ENCODE measurements at regions not wholly inside any gene's neighbourhood (a gene's known extent, or its start where the extent isn't known, plus 50 kb on each side); places are given as distances from the start of the nearest gene placed in this dataset.

DNA sequence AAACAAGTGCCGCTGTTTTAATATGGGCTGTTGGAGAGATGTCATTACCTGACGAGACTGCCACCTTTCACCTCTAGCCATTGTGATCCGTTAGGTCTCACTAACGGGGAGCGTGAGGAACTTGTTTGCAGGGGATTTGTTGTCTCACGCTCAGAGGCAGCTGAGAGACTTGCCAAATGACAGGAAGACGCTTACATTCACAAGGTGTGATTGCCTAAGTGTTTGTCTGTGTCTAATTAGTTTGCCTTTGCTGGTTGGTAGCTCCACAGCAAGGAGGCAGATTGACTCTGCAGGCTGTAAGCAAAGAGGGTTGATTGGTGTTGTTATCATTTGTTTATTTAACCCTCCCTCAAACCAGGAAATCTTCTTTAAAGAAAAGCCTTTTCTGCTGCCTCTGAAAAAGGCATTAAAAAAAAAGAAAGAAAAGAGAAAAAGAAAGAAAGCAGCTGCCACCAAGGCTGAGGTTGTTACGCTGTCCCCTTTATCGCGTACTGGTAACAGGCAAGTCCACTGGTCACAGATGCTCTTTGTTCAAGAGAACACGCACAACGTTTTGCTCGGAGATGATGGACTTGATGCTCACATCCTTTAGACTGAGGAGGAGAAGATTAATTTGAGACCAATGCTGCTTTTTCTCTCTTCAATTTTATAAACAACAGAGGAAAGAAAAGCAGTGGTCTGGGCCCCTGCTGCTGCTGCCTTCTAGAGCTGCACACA lies 203.9 kb downstream of the ZNF326 start:
- peak; percentile 52 to 89 for DNase-seq

DNA sequence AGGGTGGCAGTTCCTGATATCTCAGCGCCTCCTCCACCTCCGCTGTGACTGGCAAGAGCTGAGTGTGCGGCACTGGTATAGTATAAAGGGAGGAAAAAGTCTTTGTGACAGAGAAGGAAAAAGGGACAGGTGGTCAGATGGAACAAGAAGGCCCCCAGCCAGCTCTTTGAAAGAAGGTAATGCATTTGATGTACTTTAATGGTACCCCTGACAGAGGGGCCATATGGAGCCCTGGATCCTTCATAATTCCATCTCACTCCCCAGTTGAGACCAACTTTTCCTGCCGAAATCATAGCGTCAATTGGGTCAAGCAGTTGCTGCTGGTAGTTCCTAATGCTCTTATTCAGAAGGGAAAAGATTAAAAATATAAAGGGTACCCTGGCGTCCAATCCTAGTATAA lies 198.2 kb downstream of the ZNF326 start:
- no peak for DNase-seq

GRCh38 chr1:90192408-90192807 lies 197.5 kb downstream of the ZNF326 start:
- no peak for DNase-seq

- DNase-seq: no peak
These were observed 195.6 kb downstream of the ZNF326 start for GRCh38 chr1:90190523-90190922.

- no peak for DNase-seq
These were observed 195.0 kb downstream of the ZNF326 start for GRCh38 chr1:90189889-90190288.

- DNase-seq: no peak
These were observed 192.3 kb downstream of the ZNF326 start for GRCh38 chr1:90187323-90187585.

- peak in 1 of 2 experiments; percentile 44 for DNase-seq
These were observed 191.8 kb downstream of the ZNF326 start for GRCh38 chr1:90186506-90187322.

GRCh38 chr1:90176530-90176929 lies 181.6 kb downstream of the ZNF326 start:
- DNase-seq: no peak

GRCh38 chr1:90175490-90176167 lies 180.7 kb downstream of the ZNF326 start:
- DNase-seq: no peak

DNA sequence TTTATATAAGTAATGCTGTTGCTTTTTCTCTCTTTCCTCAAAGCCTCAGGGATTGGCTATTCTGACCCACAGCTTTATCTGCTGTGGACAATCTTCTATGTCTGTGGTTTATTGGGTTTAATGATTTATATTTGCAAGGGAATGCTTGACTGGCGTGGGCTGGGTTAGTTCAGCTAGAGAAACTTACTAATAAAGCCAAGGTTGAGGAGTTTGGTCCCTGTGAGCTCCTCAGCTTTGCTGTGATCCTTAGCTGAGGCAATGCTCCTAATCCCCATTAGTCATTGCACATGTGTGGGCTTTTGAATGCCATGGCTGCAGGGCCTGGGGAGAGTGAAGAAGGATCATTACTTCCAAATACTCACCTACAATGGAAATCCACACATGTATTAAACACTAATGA lies 179.3 kb downstream of the ZNF326 start:
- no peak for DNase-seq

GRCh38 chr1:90162216-90162615 lies 167.3 kb downstream of the ZNF326 start:
- no peak for DNase-seq

- no peak for DNase-seq
These were observed 166.7 kb downstream of the ZNF326 start for GRCh38 chr1:90161625-90162024.

- DNase-seq: no peak
These were observed 161.0 kb downstream of the ZNF326 start for GRCh38 chr1:90155721-90156487.

- DNase-seq: no peak
These were observed 159.8 kb downstream of the ZNF326 start for GRCh38 chr1:90154711-90155110.

- DNase-seq: no peak
These were observed 154.2 kb downstream of the ZNF326 start for GRCh38 chr1:90149101-90149500.

- DNase-seq: no peak
These were observed 152.2 kb downstream of the ZNF326 start for GRCh38 chr1:90147093-90147492.

- DNase-seq: no peak
These were observed 149.9 kb downstream of the ZNF326 start for GRCh38 chr1:90144820-90145219.

DNA sequence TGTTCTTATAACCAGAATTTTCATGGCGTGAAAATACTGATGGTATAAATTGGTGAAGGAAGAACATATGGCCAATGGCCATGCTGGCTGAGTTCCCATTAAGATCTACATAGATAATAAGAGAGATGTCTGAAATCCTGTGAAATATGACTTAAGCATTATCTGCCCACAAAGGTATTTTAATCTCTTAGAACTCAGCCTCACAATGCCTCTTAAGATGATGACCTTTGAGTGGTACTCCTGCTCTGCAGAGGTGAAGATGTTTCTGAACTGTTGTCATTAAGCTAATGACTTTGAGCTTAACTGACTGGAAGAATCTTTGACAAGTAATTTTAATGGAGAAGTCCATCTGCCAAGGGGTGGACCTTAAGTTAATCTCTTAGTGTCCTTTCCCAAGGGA lies 148.7 kb downstream of the ZNF326 start:
- DNase-seq: no peak

- no peak for DNase-seq
These were observed 147.8 kb downstream of the ZNF326 start for GRCh38 chr1:90142697-90143096.

DNA sequence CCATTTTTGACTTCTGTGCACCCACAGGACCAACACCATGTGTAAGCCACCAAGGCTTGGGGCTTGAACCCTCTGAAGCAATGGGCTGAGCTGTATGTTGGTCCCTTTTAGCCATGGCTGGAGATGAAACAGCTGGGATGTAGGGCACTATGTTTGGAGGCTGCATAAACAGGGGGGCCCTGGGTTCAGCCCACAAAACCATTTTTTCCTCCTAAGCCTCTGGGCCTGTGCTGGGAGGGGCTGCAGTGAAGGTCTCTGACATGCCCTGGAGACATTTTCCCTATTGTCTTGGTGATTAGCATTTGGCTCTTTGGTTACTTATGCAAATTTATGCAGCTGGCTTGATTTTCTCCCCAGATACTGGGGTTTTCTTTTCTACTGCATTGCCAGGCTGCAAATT lies 144.9 kb downstream of the ZNF326 start:
- DNase-seq: no peak

DNA sequence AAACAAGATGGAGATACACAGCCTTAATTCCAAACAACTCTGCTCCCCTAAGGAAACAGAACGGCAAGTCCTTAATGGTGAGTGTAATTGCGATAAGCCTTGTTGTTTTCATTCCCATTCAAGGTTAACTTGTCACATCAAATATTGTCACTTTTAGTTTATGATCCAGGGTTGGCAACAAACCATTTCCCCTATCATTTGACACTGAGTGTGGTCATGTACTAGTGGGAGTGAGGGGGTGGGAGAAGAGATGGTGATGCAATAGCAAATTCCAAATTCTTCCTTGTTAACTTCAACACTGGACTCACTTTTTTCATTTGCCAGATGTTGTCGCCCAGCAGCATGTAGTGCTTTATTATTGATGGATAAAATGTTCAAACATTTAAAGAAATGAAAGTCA lies 140.4 kb downstream of the ZNF326 start:
- no peak for DNase-seq

DNA sequence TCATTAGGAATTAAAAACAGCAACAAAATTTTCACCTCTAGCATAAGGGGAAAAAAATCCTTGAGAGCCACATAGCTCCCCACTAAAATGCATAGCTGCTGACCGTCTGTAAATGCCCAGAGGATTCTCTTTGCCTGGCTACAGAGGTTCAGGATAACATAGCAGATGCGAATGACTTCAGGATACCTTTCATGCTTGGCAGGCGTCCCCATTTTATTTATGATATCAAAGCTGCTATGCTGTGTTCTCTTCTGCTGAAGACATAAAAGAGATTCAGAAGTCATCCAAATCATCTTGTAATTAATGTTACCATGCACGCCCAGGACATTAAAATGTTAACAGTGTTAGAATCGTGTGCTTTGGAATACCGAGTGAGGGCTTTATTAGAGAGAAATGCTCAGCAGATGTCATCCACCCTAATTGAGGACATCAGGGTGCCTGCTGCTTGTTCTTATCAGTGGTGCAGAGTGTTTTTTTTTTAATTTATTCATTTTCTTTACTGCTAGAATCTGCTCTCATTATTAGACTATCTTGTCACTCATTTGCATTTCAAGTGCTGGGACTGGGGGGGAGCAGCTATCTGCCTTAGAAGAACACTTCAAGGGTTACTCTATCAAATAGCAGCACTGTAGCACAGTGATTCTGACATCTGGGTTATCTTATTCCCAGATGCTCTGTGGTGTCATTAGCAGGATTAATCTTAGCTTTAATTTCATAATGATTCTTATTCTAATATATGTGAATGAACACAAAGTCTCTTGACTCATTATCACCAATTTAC lies 139.5 kb downstream of the ZNF326 start:
- DNase-seq: no peak

DNA sequence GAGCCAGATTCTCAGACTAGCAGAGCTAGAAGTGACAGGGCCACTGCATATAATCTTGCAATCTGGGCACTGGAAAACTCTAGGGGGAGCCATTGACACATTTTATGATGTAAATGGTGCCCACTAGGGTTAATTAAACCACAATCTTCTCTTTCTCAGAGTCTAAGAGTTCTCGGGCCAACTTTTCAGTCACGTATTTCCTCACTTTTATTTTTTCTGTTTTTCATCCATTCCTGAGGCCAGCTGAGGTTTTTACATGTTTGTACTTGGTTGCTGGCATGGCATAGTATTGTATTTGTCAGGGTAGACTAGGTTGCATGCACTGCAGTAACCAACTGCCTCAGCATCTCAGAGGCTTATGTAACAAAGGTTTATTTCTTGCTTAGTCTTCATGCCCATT lies 138.2 kb downstream of the ZNF326 start:
- DNase-seq: peak; percentile 32 to 58

Data from NCI-H2081 (cell line).